IMR-90 (cell line): ENCODE measurements at regions not wholly inside any gene's neighbourhood (a gene's known extent, or its start where the extent isn't known, plus 50 kb on each side); places are given as distances from the start of the nearest gene placed in this dataset.

ENCODE experiments used
- ATAC-seq: fragments of 200-7000 bp; cut with Tn5 transposase; 2 replicates; pipeline ENCODE4 v1.9.1; 2020; ENCODE audit warnings: low read depth, mild to moderate bottlenecking, moderate library complexity
- BruUV-seq: library from RNA; stranded (reverse); fragments of 400-500 nt; replicated peaks from 2 replicates; lab custom pipeline; 2021; lab: Mats Ljungman, UMichigan
- CTCF ChIA-PET: fragments of 300-600 bp; formaldehyde crosslinking; extraction: SDS; loops from one replicate; lab custom pipeline; 2021; ENCODE audit warnings: antibody characterized with exemption; lab: Yijun Ruan, JAX
- POLR2A ChIA-PET: fragments of 300-600 bp; sonication (Branson Sonifier 250); formaldehyde crosslinking; loops from one replicate; lab custom pipeline; 2022; ENCODE audit warnings: antibody characterized with exemption; ENCODE audit not compliant: unreplicated experiment; lab: Charles Lee
- DNase-seq: peaks from one replicate; pipeline ENCODE4 v3.0.0; 2013
- H2AFZ ChIP-seq: replicated peaks from 2 replicates; pipeline ENCODE3; 2013; ENCODE audit warnings: low read length, mild to moderate bottlenecking; ENCODE audit not compliant: poor library complexity
- H2AK5ac ChIP-seq: 2 replicates; pipeline ENCODE4 v1.6.1; 2013; ENCODE audit warnings: low read depth, low read length, inconsistent platforms
- H2AK9ac ChIP-seq: replicated peaks from 2 replicates; pipeline ENCODE3; 2013; ENCODE audit warnings: mild to moderate bottlenecking, low read depth, low read length, moderate library complexity; ENCODE audit not compliant: poor library complexity
- H2BK120ac ChIP-seq: 2 replicates; pipeline ENCODE4 v1.6.1; 2013; ENCODE audit warnings: low read depth, low read length, inconsistent platforms
- H2BK15ac ChIP-seq: 3 replicates; pipeline ENCODE4 v1.6.1; 2013; ENCODE audit warnings: low read depth, low read length, inconsistent platforms
- H2BK20ac ChIP-seq: 2 replicates; pipeline ENCODE4 v1.6.1; 2013; ENCODE audit warnings: low read depth, mild to moderate bottlenecking, inconsistent platforms, low read length, moderate library complexity
- H2BK5ac ChIP-seq: 2 replicates; pipeline ENCODE4 v1.6.1; 2013; ENCODE audit warnings: mild to moderate bottlenecking, low read depth, low read length, inconsistent platforms; ENCODE audit not compliant: poor library complexity, severe bottlenecking
- H3K14ac ChIP-seq: replicated peaks from 2 replicates; pipeline ENCODE4 v1.6.1; 2013; ENCODE audit warnings: low read depth, low read length, inconsistent platforms
- H3K18ac ChIP-seq: 2 replicates; pipeline ENCODE4 v1.6.1; 2013; ENCODE audit warnings: low read depth, low read length, control low read depth
- H3K23ac ChIP-seq: 2 replicates; pipeline ENCODE4 v1.6.1; 2013; ENCODE audit warnings: low read depth, low read length, inconsistent platforms
- H3K27ac ChIP-seq: 2 replicates; pipeline ENCODE4 v1.5.1; 2013; ENCODE audit warnings: mild to moderate bottlenecking, control low read depth, low read length; ENCODE audit not compliant: insufficient read depth
- H3K27me3 ChIP-seq: 2 replicates; pipeline ENCODE4 v1.6.1; 2013; ENCODE audit warnings: low read length; ENCODE audit not compliant: control insufficient read depth, insufficient read depth
- H3K36me3 ChIP-seq: 2 replicates; pipeline ENCODE4 v1.6.1; 2013; ENCODE audit warnings: low read length, mixed read lengths; ENCODE audit not compliant: control insufficient read depth, insufficient read depth
- H3K4ac ChIP-seq: 2 replicates; pipeline ENCODE4 v1.6.1; 2013; ENCODE audit warnings: low read depth, low read length, inconsistent platforms
- H3K4me1 ChIP-seq: 2 replicates; pipeline ENCODE4 v1.6.1; 2013; ENCODE audit warnings: low read length, mixed read lengths; ENCODE audit not compliant: control insufficient read depth, insufficient read depth
- H3K4me2 ChIP-seq: 2 replicates; pipeline ENCODE4 v1.6.1; 2013; ENCODE audit warnings: low read depth, mild to moderate bottlenecking, control low read depth, low read length, moderate library complexity
- H3K4me3 ChIP-seq: 2 replicates; pipeline ENCODE4 v1.5.1; 2013; ENCODE audit warnings: low read depth, mild to moderate bottlenecking, control low read depth, low read length, moderate library complexity; ENCODE audit not compliant: insufficient read depth
- H3K56ac ChIP-seq: 2 replicates; pipeline ENCODE4 v1.6.1; 2013; ENCODE audit warnings: low read length, inconsistent platforms; ENCODE audit not compliant: insufficient read depth; ENCODE audit errors: extremely low read depth
- H3K79me1 ChIP-seq, 2 experiments: 2 replicates each; pipeline ENCODE4 v1.6.1; 2013; ENCODE audit warnings: low read length in 2 of 2, inconsistent platforms in 1 of 2, low read depth in 1 of 2
- H3K9ac ChIP-seq: 2 replicates; pipeline ENCODE4 v1.6.1; 2013; ENCODE audit warnings: low read depth, low read length, control low read depth
- H3K9me1 ChIP-seq: 2 replicates; pipeline ENCODE4 v1.6.1; 2013; ENCODE audit warnings: low read length, inconsistent platforms; ENCODE audit not compliant: insufficient read depth
- H3K9me3 ChIP-seq: 2 replicates; pipeline ENCODE4 v1.6.1; 2013; ENCODE audit warnings: low read length; ENCODE audit not compliant: control insufficient read depth, insufficient read depth
- H4K20me1 ChIP-seq: 2 replicates; pipeline ENCODE4 v1.6.1; 2013; ENCODE audit warnings: low read length, inconsistent platforms; ENCODE audit not compliant: insufficient read depth
- H4K5ac ChIP-seq: 2 replicates; pipeline ENCODE4 v1.6.1; 2013; ENCODE audit warnings: mild to moderate bottlenecking, low read depth, low read length, control low read depth
- H4K8ac ChIP-seq, 2 experiments: 2 replicates each; pipeline ENCODE4 v1.6.1; 2013; ENCODE audit warnings: low read depth in 2 of 2, low read length in 2 of 2, control low read depth in 1 of 2, inconsistent platforms in 1 of 2
- H4K91ac ChIP-seq: 2 replicates; pipeline ENCODE4 v1.6.1; 2013; ENCODE audit warnings: low read depth, low read length, inconsistent platforms; ENCODE audit not compliant: insufficient read depth
- CHD1 ChIP-seq: IDR thresholded peaks from 2 replicates; pipeline ENCODE4 v1.6.1; 2012; ENCODE audit warnings: low read depth, low read length, improper control_type of control experiment
- WGBS, 2 experiments: methylation state at CpG; one replicate each; pipeline versions ENCODE4 v1.1.5 to v1.1.7; 2013; ENCODE audit warnings: missing lambda C conversion rate in 2 of 2; ENCODE audit not compliant: insufficient read length in 1 of 2; ENCODE audit errors: extremely low coverage in 2 of 2; 5-methylcytosine and 5-hydroxymethylcytosine counted together
- dilution Hi-C: fragments of 300-500 bp; cut with HindIII; formaldehyde crosslinking; loops from one replicate; pipeline ENCODE4 v1.14.3; 2018; ENCODE audit warnings: low sequenced_read_pairs; ENCODE audit not compliant: unreplicated experiment
- in situ Hi-C: fragments of 300-500 bp; cut with MboI; formaldehyde crosslinking; loops from 3 replicates; pipeline ENCODE4 v1.14.3; 2019; ENCODE audit warnings: low sequenced_read_pairs, inconsistent platforms, mixed read lengths
- intact Hi-C: fragments of 100-400 bp; cut with micrococcal nuclease; formaldehyde crosslinking; loops from 2 replicates; pipeline ENCODE4 v1.10.0; 2022

DNA sequence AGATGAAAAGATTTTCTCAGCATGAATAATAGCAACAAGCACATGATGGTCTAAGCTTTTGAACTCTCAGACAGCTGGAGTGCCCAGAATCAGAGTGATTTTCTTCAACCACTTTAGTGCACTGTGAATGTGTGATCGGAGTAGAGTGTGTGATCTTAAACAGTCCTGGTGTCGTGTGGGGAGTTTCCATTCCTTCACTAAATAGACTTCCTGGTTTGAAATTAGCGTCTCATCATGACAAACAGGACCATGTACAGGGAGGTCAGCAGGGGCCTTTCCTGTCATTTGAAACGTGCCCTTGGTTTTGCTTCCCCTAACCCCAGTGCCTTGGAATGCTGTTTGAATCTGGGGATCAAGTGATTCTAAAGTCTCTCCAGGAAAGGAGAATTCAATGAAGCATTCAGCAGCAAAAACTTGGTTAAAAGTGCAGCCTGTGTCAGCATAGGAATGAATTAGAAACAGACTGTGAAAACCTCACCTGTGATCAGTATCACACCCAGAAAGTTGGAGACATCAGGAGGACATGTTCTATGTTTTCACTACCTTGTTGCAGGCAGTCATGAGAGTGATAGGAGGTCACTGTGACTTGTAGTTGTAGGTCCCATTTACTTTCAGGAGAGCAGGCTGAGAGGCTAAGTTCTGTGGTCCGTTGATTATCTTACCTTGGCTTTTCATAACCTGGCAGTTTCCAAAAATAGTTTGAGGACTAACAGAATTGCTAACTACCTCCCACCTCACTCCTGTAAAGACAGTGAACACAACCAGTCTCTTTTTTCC, 400.3 kb downstream of the MTX2 start:
- Histone ChIP-seq H3K14ac (no peak overlapping the region), H3K4me1 (no peaks in the 10 kb centered on the region), H3K9me3 (no peaks in the 10 kb centered on the region), H2AFZ (no peak overlapping the region), H3K4me3 (no peak overlapping the region), H4K20me1 (no peaks in the 10 kb centered on the region), H3K4ac (no peak overlapping the region), H3K18ac (no peak overlapping the region), H3K4me2 (no peak overlapping the region), H3K56ac (no peak overlapping the region), H2BK20ac (no peak overlapping the region), H3K9ac (no peak overlapping the region), H2BK120ac (no peak overlapping the region), H3K27me3 (no peaks in the 10 kb centered on the region; the same call in 1 of the 2 replicates), H4K8ac (no peak overlapping the region), H2BK5ac (no peak overlapping the region), H3K23ac (no peak overlapping the region), H4K91ac (no peak overlapping the region), H2AK9ac (no peak overlapping the region), H4K5ac (no peak overlapping the region), H3K79me1 (no peaks in the 10 kb centered on the region), H3K36me3 (no peaks in the 10 kb centered on the region), H3K9me1 (no peaks in the 10 kb centered on the region), H2AK5ac (no peak overlapping the region), H2BK15ac (no peak overlapping the region), H3K27ac (no peak overlapping the region)
- in situ Hi-C loops: no loop called here
- dilution Hi-C loops: no loop called here
- no TSS peak for BruUV-seq
- POLR2A ChIA-PET: no interaction called here
- ATAC-seq (no peak), DNase-seq (no peak)
- no peak for TF ChIP-seq CHD1
- intact Hi-C loops: no loop called here
- CTCF ChIA-PET: interaction anchor here (1.4 kb wide), 1 partner anchor 15 kb away, joined by 3 read pairs; no protein-coding TSS in a partner anchor
- WGBS, 2 experiments: no CpG with 5 or more reads among the region's 5 CpGs
